Liver (tissue), 8 donors: ENCODE measurements at regions not wholly inside any gene's neighbourhood (a gene's known extent, or its start where the extent isn't known, plus 50 kb on each side); places are given as distances from the start of the nearest gene placed in this dataset.

Experiments used
- DNase-seq: peaks from one replicate; pipeline ENCODE4 v3.0.0-alpha.2; 2017; ENCODE audit warnings: low spot score
- H3K27ac ChIP-seq, 2 donors: one replicate each; pipeline ENCODE4 v1.7.0; 2013; ENCODE audit warnings: inconsistent platforms in 2 of 2, low read length in 2 of 2, control low read depth in 1 of 2, low read depth in 1 of 2, mild to moderate bottlenecking in 1 of 2
- H3K27me3 ChIP-seq, 4 donors: one replicate each; pipeline versions ENCODE4 v1.6.1 to v1.7.0; 2013; ENCODE audit warnings: low read length in 3 of 4, inconsistent platforms in 1 of 4, mild to moderate bottlenecking in 1 of 4, moderate library complexity in 1 of 4; ENCODE audit not compliant: control insufficient read depth in 4 of 4, insufficient read depth in 4 of 4
- H3K36me3 ChIP-seq, 4 donors: one replicate each; pipeline versions ENCODE4 v1.6.1 to v1.7.0; 2013; ENCODE audit warnings: low read length in 3 of 4, mild to moderate bottlenecking in 3 of 4, low read depth in 1 of 4, moderate library complexity in 1 of 4; ENCODE audit not compliant: control insufficient read depth in 4 of 4, insufficient read depth in 3 of 4
- H3K4me1 ChIP-seq, 4 donors: one replicate each; pipeline versions ENCODE4 v1.6.1 to v1.7.0; 2013; ENCODE audit warnings: low read length in 3 of 4, mild to moderate bottlenecking in 3 of 4, moderate library complexity in 1 of 4; ENCODE audit not compliant: control insufficient read depth in 4 of 4, insufficient read depth in 4 of 4
- H3K4me3 ChIP-seq, 3 donors: one replicate each; pipeline versions ENCODE4 v1.6.1 to v1.7.0; 2013; ENCODE audit warnings: low read length in 3 of 3, control low read depth in 1 of 3, low read depth in 1 of 3, mild to moderate bottlenecking in 1 of 3
- H3K9ac ChIP-seq, 2 donors: one replicate each; pipeline ENCODE4 v1.7.0; 2013; ENCODE audit warnings: low read length in 2 of 2, mild to moderate bottlenecking in 2 of 2, moderate library complexity in 2 of 2, control low read depth in 1 of 2, low read depth in 1 of 2
- H3K9me3 ChIP-seq, 4 donors: one replicate each; pipeline versions ENCODE4 v1.6.1 to v1.7.0; 2013; ENCODE audit warnings: low read length in 3 of 4; ENCODE audit not compliant: control insufficient read depth in 4 of 4
- ATF3 ChIP-seq: IDR thresholded peaks from 2 replicates; pipeline ENCODE4 v1.6.1; 2016; ENCODE audit warnings: antibody characterized with exemption
- CTCF ChIP-seq: fragments of 150-350 bp; IDR thresholded peaks from 2 replicates; pipeline ENCODE4 v1.5.1; 2017; ENCODE audit warnings: improper control_type of control experiment, low read depth, low read length; ENCODE audit not compliant: missing input control
- EGR1 ChIP-seq, 2 donors: IDR thresholded peaks; 2 replicates each; pipeline ENCODE4 v1.6.1; 2016 to 2018; ENCODE audit warnings: antibody characterized with exemption in 2 of 2, low read depth in 2 of 2
- FOXA1 ChIP-seq: IDR thresholded peaks from 2 replicates; pipeline ENCODE4 v1.6.1; 2016; ENCODE audit warnings: antibody characterized with exemption
- FOXA2 ChIP-seq: IDR thresholded peaks from 2 replicates; pipeline ENCODE4 v1.6.1; 2016; ENCODE audit warnings: antibody characterized with exemption
- GABPA ChIP-seq, 2 donors: IDR thresholded peaks in 1 of 2; conservative IDR thresholded peaks in 1 of 2; 2 replicates each; pipeline ENCODE4 v1.6.1; 2016; ENCODE audit warnings: antibody characterized with exemption in 2 of 2, mild to moderate bottlenecking in 1 of 2, moderate library complexity in 1 of 2
- HNF4A ChIP-seq, 2 donors: conservative IDR thresholded peaks; 2 replicates each; pipeline ENCODE4 v1.6.1; 2016; ENCODE audit warnings: antibody characterized with exemption in 2 of 2, mild to moderate bottlenecking in 2 of 2
- MAX ChIP-seq: IDR thresholded peaks from 2 replicates; pipeline ENCODE4 v1.6.1; 2016; ENCODE audit warnings: antibody characterized with exemption
- NR2F2 ChIP-seq: IDR thresholded peaks from 2 replicates; pipeline ENCODE4 v1.6.1; 2016; ENCODE audit warnings: antibody characterized with exemption
- RAD21 ChIP-seq, 2 donors: IDR thresholded peaks; 2 replicates each; pipeline ENCODE4 v1.6.1; 2016; ENCODE audit warnings: antibody characterized with exemption in 2 of 2, mild to moderate bottlenecking in 2 of 2
- REST ChIP-seq: IDR thresholded peaks from 2 replicates; pipeline ENCODE4 v1.6.1; 2016; ENCODE audit warnings: antibody characterized with exemption, mild to moderate bottlenecking
- RXRA ChIP-seq, 2 donors: IDR thresholded peaks; 2 replicates each; pipeline ENCODE4 v1.6.1; 2017 to 2018; ENCODE audit warnings: antibody characterized with exemption in 2 of 2, mild to moderate bottlenecking in 1 of 2
- SP1 ChIP-seq: IDR thresholded peaks from 2 replicates; pipeline ENCODE4 v1.6.1; 2018; ENCODE audit warnings: antibody characterized with exemption, mild to moderate bottlenecking
- ZBTB33 ChIP-seq: IDR thresholded peaks from 2 replicates; pipeline ENCODE4 v1.6.1; 2016; ENCODE audit warnings: antibody characterized with exemption
- WGBS: extraction: QIAGEN DNeasy Blood & Tissue Kit; methylation state at CpG from one replicate; pipeline ENCODE4 v1.1.7; 2013; 5-methylcytosine and 5-hydroxymethylcytosine counted together
- donor health status: healthy.
- donor health status: healthy.
- donor health status: healthy.
- donor health status: healthy.
- donor health status: healthy.

GRCh38 chr4:161303551-161303950, 860.2 kb downstream of the FSTL5 start:
- TF ChIP-seq GABPA (IDR thresholded peaks at IDR 0.05 in 1 of 2, conservative IDR thresholded peaks at IDR 0.05 in 1 of 2) (no peak), CTCF (no peak), RXRA (IDR thresholded peaks at IDR 0.05) (no peak)
- Histone ChIP-seq H3K9me3 (no peaks in the 10 kb centered on the region), H3K27me3 (no peaks in the 10 kb centered on the region), H3K36me3 (no peaks in the 10 kb centered on the region), H3K4me1 (no peaks in the 10 kb centered on the region), H3K4me3 (no peak overlapping the region), H3K9ac (no peak overlapping the region), H3K27ac (no peak overlapping the region)
- no peak for DNase-seq
- 50% methylated on average over 2 of the region's 2 CpGs for WGBS

GRCh38 chr4:161291222-161291621, 872.6 kb downstream of the FSTL5 start:
- Histone ChIP-seq H3K27ac (no peak overlapping the region), H3K9me3 (peaks cover 0 to 2% (median 0%) of the 10 kb centered on the region in 4 donors), H3K4me3 (no peak overlapping the region), H3K27me3 (no peaks in the 10 kb centered on the region), H3K9ac (no peak overlapping the region), H3K4me1 (no peaks in the 10 kb centered on the region), H3K36me3 (no peaks in the 10 kb centered on the region)
- no peak for TF ChIP-seq NR2F2
- TF ChIP-seq MAX: no peak
- TF ChIP-seq REST: no peak
- TF ChIP-seq ATF3: no peak
- TF ChIP-seq HNF4A (conservative IDR thresholded peaks at IDR 0.05): no peak
- TF ChIP-seq RXRA (IDR thresholded peaks at IDR 0.05): no peak
- no peak for TF ChIP-seq GABPA (IDR thresholded peaks at IDR 0.05 in 1 of 2, conservative IDR thresholded peaks at IDR 0.05 in 1 of 2)
- no peak for TF ChIP-seq RAD21 (IDR thresholded peaks at IDR 0.05)
- TF ChIP-seq CTCF: no peak
- TF ChIP-seq FOXA1: no peak
- no peak for TF ChIP-seq FOXA2
- no peak for TF ChIP-seq SP1
- TF ChIP-seq ZBTB33: no peak
- no peak for TF ChIP-seq EGR1 (IDR thresholded peaks at IDR 0.05; ENCODE audit: low read depth in 2 of 2)
- 84% methylated on average over 5 of the region's 5 CpGs for WGBS
- no peak for DNase-seq
